Suprapubic skin (tissue), 4 donors: ENCODE measurements at regions not wholly inside any gene's neighbourhood (a gene's known extent, or its start where the extent isn't known, plus 50 kb on each side); places are given as distances from the start of the nearest gene placed in this dataset.

ENCODE experiments used
- CTCF ChIP-seq, 2 donors: fragments of 200-600 bp in 1 of 2; fragments of 450-650 bp in 1 of 2; sonication (generic) in 1 of 2; IDR thresholded peaks; one replicate each; pipeline ENCODE4 v1.5.1; 2016 to 2019; ENCODE audit warnings: antibody characterized with exemption in 2 of 2, mild to moderate bottlenecking in 1 of 2, moderate library complexity in 1 of 2
- EP300 ChIP-seq: sonication (generic); formaldehyde crosslinking; IDR thresholded peaks from one replicate; pipeline ENCODE4 v1.6.1; 2017; ENCODE audit warnings: antibody characterized with exemption
- POLR2A ChIP-seq, 2 donors: fragments of 450-650 bp; IDR thresholded peaks; one replicate each; pipeline ENCODE4 v1.6.1; 2017; ENCODE audit warnings: antibody characterized with exemption in 2 of 2, mild to moderate bottlenecking in 2 of 2, moderate library complexity in 2 of 2
- POLR2AphosphoS5 ChIP-seq, 3 donors: sonication (generic); formaldehyde crosslinking; IDR thresholded peaks; one replicate each; pipeline ENCODE4 v1.6.1; 2017; ENCODE audit warnings: antibody characterized with exemption in 3 of 3

- TF ChIP-seq CTCF (IDR thresholded peaks at IDR 0.05) = no peak
- no peak for TF ChIP-seq POLR2AphosphoS5 (IDR thresholded peaks at IDR 0.05)
- no peak for TF ChIP-seq EP300
- no peak for TF ChIP-seq POLR2A (IDR thresholded peaks at IDR 0.05)
Measured at GRCh38 chrX:39809331-39809730, 288.4 kb downstream of the BCOR start.
